ENCODE measurements at regions not wholly inside any gene's neighbourhood (a gene's known extent, or its start where the extent isn't known, plus 50 kb on each side); places are given as distances from the start of the nearest gene placed in this dataset.

GRCh38 chr4:33518856-33519255 is 2725.5 kb downstream of the ARAP2 start:
- TF ChIP-seq GLIS3 (CRISPR knock-in tag; IDR thresholded peaks at IDR 0.05) (no peak), ZC3H10 (CRISPR knock-in tag; IDR thresholded peaks at IDR 0.05) (no peak), ZNF565 (CRISPR knock-in tag; conservative IDR thresholded peaks at IDR 0.05; ENCODE audit: low read depth) (no peak), SNAI2 (CRISPR knock-in tag; IDR thresholded peaks at IDR 0.05) (no peak), BACH2 (CRISPR knock-in tag; IDR thresholded peaks at IDR 0.05; ENCODE audit: borderline replicate concordance) (no peak)
- no peak for ATAC-seq

DNA sequence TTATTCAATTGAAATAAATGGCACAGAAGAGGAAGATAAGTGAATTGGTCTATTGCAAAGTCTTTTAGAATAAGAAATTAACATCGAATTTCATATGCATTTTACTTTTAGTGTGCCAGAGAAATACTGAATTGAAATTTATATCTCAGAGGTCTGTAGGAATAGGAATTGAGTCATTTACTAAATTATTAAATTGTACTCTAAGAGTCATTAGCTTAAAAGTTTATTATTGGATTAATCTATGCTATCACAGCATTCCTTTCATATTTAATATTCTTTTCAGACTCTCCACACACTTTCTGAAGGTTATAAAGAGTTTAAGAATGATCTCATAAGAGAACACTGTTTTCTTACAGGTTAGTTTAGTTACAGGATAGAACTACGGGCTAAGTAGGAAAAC is 2711.5 kb downstream of the ARAP2 start:
- no peak for ATAC-seq
- TF ChIP-seq, protein P1, sequence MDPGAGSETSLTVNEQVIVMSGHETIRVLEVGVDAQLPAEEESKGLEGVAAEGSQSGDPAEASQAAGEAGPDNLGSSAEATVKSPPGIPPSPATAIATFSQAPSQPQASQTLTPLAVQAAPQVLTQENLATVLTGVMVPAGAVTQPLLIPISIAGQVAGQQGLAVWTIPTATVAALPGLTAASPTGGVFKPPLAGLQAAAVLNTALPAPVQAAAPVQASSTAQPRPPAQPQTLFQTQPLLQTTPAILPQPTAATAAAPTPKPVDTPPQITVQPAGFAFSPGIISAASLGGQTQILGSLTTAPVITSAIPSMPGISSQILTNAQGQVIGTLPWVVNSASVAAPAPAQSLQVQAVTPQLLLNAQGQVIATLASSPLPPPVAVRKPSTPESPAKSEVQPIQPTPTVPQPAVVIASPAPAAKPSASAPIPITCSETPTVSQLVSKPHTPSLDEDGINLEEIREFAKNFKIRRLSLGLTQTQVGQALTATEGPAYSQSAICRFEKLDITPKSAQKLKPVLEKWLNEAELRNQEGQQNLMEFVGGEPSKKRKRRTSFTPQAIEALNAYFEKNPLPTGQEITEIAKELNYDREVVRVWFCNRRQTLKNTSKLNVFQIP (CRISPR knock-in tag; IDR thresholded peaks at IDR 0.05; ENCODE audit: borderline replicate concordance, low read depth): no peak
- TF ChIP-seq CREB5 (CRISPR knock-in tag; IDR thresholded peaks at IDR 0.05; ENCODE audit: low read depth): peak; percentile 63; the same call in 1 of the 2 replicates
- no peak for TF ChIP-seq GLIS3 (CRISPR knock-in tag; IDR thresholded peaks at IDR 0.05)
- no peak for TF ChIP-seq ZNF8 (CRISPR knock-in tag; IDR thresholded peaks at IDR 0.05)
- TF ChIP-seq RARB (CRISPR knock-in tag; IDR thresholded peaks at IDR 0.05): no peak
- no peak for TF ChIP-seq ZNF565 (CRISPR knock-in tag; conservative IDR thresholded peaks at IDR 0.05; ENCODE audit: low read depth)
- TF ChIP-seq CSRNP3 (CRISPR knock-in tag; IDR thresholded peaks at IDR 0.05): no peak
- no peak for TF ChIP-seq TSHZ2 (CRISPR knock-in tag; IDR thresholded peaks at IDR 0.05)
- no peak for TF ChIP-seq ZNF70 (CRISPR knock-in tag; IDR thresholded peaks at IDR 0.05)
- peak; percentile 94 for TF ChIP-seq ISL1 (CRISPR knock-in tag; IDR thresholded peaks at IDR 0.05)
- no peak for TF ChIP-seq BACH2 (CRISPR knock-in tag; IDR thresholded peaks at IDR 0.05; ENCODE audit: borderline replicate concordance)
- TF ChIP-seq, protein P2, sequence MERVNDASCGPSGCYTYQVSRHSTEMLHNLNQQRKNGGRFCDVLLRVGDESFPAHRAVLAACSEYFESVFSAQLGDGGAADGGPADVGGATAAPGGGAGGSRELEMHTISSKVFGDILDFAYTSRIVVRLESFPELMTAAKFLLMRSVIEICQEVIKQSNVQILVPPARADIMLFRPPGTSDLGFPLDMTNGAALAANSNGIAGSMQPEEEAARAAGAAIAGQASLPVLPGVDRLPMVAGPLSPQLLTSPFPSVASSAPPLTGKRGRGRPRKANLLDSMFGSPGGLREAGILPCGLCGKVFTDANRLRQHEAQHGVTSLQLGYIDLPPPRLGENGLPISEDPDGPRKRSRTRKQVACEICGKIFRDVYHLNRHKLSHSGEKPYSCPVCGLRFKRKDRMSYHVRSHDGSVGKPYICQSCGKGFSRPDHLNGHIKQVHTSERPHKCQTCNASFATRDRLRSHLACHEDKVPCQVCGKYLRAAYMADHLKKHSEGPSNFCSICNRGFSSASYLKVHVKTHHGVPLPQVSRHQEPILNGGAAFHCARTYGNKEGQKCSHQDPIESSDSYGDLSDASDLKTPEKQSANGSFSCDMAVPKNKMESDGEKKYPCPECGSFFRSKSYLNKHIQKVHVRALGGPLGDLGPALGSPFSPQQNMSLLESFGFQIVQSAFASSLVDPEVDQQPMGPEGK (CRISPR knock-in tag; IDR thresholded peaks at IDR 0.05; ENCODE audit: borderline replicate concordance): no peak
- no peak for TF ChIP-seq ARNTL (CRISPR knock-in tag; IDR thresholded peaks at IDR 0.05; ENCODE audit: borderline replicate concordance, low read depth)
- TF ChIP-seq ZFP30 (CRISPR knock-in tag; IDR thresholded peaks at IDR 0.05): no peak

- TF ChIP-seq ESRRG (CRISPR knock-in tag; IDR thresholded peaks at IDR 0.05) (no peak), ARNTL (CRISPR knock-in tag; IDR thresholded peaks at IDR 0.05; ENCODE audit: borderline replicate concordance, low read depth) (no peak), ZNF565 (CRISPR knock-in tag; conservative IDR thresholded peaks at IDR 0.05; ENCODE audit: low read depth) (no peak), PPARA (CRISPR knock-in tag; IDR thresholded peaks at IDR 0.05; ENCODE audit: borderline replicate concordance) (no peak), TCF4 (CRISPR knock-in tag; IDR thresholded peaks at IDR 0.05; ENCODE audit: borderline replicate concordance) (no peak), TOX (CRISPR knock-in tag; IDR thresholded peaks at IDR 0.05; ENCODE audit: borderline replicate concordance) (no peak)
Observed at GRCh38 chr4:33536898-33537297, 2707.4 kb downstream of the ARAP2 start.

GRCh38 chr4:33537527-33537926 is 2706.8 kb downstream of the ARAP2 start:
- ATAC-seq: no peak
- TF ChIP-seq SNAI2 (CRISPR knock-in tag; IDR thresholded peaks at IDR 0.05) (no peak), PPARA (CRISPR knock-in tag; IDR thresholded peaks at IDR 0.05; ENCODE audit: borderline replicate concordance) (no peak), ZC3H10 (CRISPR knock-in tag; IDR thresholded peaks at IDR 0.05) (no peak), ZNF8 (CRISPR knock-in tag; IDR thresholded peaks at IDR 0.05) (no peak), GLIS3 (CRISPR knock-in tag; IDR thresholded peaks at IDR 0.05) (no peak), OSR1 (CRISPR knock-in tag; IDR thresholded peaks at IDR 0.05) (no peak), TOX (CRISPR knock-in tag; IDR thresholded peaks at IDR 0.05; ENCODE audit: borderline replicate concordance) (no peak), ZFP30 (CRISPR knock-in tag; IDR thresholded peaks at IDR 0.05) (no peak), CREB5 (CRISPR knock-in tag; IDR thresholded peaks at IDR 0.05; ENCODE audit: low read depth) (no peak), CSDC2 (CRISPR knock-in tag; IDR thresholded peaks at IDR 0.05) (no peak), ZNF70 (CRISPR knock-in tag; IDR thresholded peaks at IDR 0.05) (no peak), ISL1 (CRISPR knock-in tag; IDR thresholded peaks at IDR 0.05) (no peak), TCF4 (CRISPR knock-in tag; IDR thresholded peaks at IDR 0.05; ENCODE audit: borderline replicate concordance) (no peak), ARNTL (CRISPR knock-in tag; IDR thresholded peaks at IDR 0.05; ENCODE audit: borderline replicate concordance, low read depth) (no peak), ZFP3 (CRISPR knock-in tag; IDR thresholded peaks at IDR 0.05) (no peak), ZNF565 (CRISPR knock-in tag; conservative IDR thresholded peaks at IDR 0.05; ENCODE audit: low read depth) (no peak)
- TF ChIP-seq, protein P1 (CRISPR knock-in tag; IDR thresholded peaks at IDR 0.05; ENCODE audit: borderline replicate concordance, low read depth): no peak

More at GRCh38 chr4:33536898-33537297, 2707.4 kb downstream of the ARAP2 start:
- ATAC-seq: no peak

Data from SK-N-SH treated with all-trans-retinoic acid at 6 μM for 48 hours (cell line).